ENCODE measurements at regions not wholly inside any gene's neighbourhood (a gene's known extent, or its start where the extent isn't known, plus 50 kb on each side); places are given as distances from the start of the nearest gene placed in this dataset.

DNA sequence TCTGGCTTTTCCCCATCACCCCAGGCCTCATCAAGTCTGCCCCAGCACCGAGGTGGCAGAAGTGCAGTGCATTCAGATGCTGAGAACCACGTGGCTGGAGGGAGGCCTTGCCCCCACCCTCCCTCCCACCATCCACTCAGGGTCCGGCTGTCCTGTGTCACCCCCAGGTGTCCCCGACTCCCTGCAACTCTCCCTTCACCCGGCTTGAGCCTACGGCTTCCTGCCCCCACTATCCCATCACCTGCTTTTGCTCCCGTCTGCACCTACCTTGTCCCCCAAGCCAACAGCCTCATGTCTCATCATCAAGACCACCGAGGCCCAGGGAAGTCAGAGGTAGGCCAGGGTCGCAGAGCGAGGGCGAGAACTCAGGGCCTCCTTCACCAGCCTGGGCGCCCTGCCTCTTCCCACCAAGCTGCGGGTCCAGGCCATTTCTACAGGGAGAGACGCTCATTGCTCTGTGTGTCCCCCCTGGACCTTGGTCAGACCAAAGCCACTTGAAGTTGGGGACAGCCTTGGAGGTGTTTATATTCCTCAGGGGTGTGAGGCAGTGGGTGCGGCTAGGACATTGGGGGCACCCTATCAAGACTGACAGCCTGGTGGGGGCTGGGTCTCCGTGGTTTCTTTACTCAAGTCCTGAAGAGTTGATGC lies 66.2 kb upstream of the CCND1 start:
- TF ChIP-seq POLR2AphosphoS5 (IDR thresholded peaks at IDR 0.05; ENCODE audit: low read depth, low read length) (no peak), TAF1 (IDR thresholded peaks at IDR 0.05; ENCODE audit: borderline replicate concordance, low read depth, low read length) (no peak), POLR2A (IDR thresholded peaks at IDR 0.05; ENCODE audit: low read depth, low read length) (no peak)
